Body of pancreas (tissue), 4 donors: ENCODE measurements at regions not wholly inside any gene's neighbourhood (a gene's known extent, or its start where the extent isn't known, plus 50 kb on each side); places are given as distances from the start of the nearest gene placed in this dataset.

ENCODE experiments used
- POLR2A ChIP-seq, 3 donors: fragments of 450-650 bp; IDR thresholded peaks; one replicate each; pipeline ENCODE4 v1.6.1; 2016; ENCODE audit warnings: antibody characterized with exemption in 3 of 3, mild to moderate bottlenecking in 2 of 3
- TF ChIP-seq, protein P1 (sequence below), 7 experiments: fragments of 450-650 bp in 4 of 7; fragments of 200-600 bp in 3 of 7; sonication (generic) in 3 of 7; IDR thresholded peaks; one replicate each; pipeline ENCODE4 v1.5.1; 2016 to 2019; ENCODE audit warnings: antibody characterized with exemption in 7 of 7

DNA sequence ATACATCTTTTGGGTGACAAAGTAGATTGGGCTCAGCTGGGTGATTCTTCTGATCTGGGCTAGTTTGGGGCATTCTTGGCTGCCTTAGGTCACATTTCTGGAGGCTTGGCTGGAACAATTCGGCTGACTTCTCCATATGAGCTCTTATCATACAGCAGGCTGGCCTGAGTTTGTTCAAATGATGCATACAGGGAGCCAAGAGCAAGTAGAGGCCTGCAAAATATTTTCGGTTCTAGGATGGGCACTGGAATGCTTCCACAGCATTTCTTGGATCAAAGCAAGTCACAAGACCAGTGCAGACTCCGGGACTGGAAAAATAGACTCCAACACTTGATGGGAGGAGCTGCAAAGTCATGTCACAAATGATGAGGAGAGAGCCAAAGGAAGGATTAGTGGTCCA lies 98.4 kb downstream of the SCG2 start:
- no peak for TF ChIP-seq POLR2A (IDR thresholded peaks at IDR 0.05)
- TF ChIP-seq, protein P1, sequence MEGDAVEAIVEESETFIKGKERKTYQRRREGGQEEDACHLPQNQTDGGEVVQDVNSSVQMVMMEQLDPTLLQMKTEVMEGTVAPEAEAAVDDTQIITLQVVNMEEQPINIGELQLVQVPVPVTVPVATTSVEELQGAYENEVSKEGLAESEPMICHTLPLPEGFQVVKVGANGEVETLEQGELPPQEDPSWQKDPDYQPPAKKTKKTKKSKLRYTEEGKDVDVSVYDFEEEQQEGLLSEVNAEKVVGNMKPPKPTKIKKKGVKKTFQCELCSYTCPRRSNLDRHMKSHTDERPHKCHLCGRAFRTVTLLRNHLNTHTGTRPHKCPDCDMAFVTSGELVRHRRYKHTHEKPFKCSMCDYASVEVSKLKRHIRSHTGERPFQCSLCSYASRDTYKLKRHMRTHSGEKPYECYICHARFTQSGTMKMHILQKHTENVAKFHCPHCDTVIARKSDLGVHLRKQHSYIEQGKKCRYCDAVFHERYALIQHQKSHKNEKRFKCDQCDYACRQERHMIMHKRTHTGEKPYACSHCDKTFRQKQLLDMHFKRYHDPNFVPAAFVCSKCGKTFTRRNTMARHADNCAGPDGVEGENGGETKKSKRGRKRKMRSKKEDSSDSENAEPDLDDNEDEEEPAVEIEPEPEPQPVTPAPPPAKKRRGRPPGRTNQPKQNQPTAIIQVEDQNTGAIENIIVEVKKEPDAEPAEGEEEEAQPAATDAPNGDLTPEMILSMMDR (IDR thresholded peaks at IDR 0.05): no peak
